Endodermal cell (in vitro differentiated cells): ENCODE measurements at regions not wholly inside any gene's neighbourhood (a gene's known extent, or its start where the extent isn't known, plus 50 kb on each side); places are given as distances from the start of the nearest gene placed in this dataset.

Source experiments
- DNase-seq: peaks from one replicate; pipeline ENCODE4 v3.0.0-alpha.2; 2017
- H3K27ac ChIP-seq: 2 replicates; pipeline ENCODE4 v1.5.1; 2013; ENCODE audit warnings: mild to moderate bottlenecking, low read depth, low read length, moderate library complexity
- H3K27me3 ChIP-seq: 2 replicates; pipeline ENCODE4 v1.6.1; 2013; ENCODE audit warnings: mild to moderate bottlenecking, low read length, moderate library complexity; ENCODE audit not compliant: insufficient read depth, control insufficient read depth, poor library complexity, severe bottlenecking
- H3K36me3 ChIP-seq: 2 replicates; pipeline ENCODE4 v1.7.0; 2013; ENCODE audit warnings: mild to moderate bottlenecking, low read length, moderate library complexity; ENCODE audit not compliant: control insufficient read depth, insufficient read depth
- H3K4me1 ChIP-seq: one replicate; pipeline ENCODE4 v1.7.0; 2013; ENCODE audit warnings: low read length; ENCODE audit not compliant: control insufficient read depth, insufficient read depth
- H3K4me3 ChIP-seq: 2 replicates; pipeline ENCODE4 v1.5.1; 2013; ENCODE audit warnings: mild to moderate bottlenecking, low read length, moderate library complexity
- H3K9ac ChIP-seq: 2 replicates; pipeline ENCODE4 v1.6.1; 2013; ENCODE audit warnings: mild to moderate bottlenecking, low read length, moderate library complexity; ENCODE audit not compliant: poor library complexity, severe bottlenecking; ENCODE audit errors: extremely low read depth
- H3K9me3 ChIP-seq: 2 replicates; pipeline ENCODE4 v1.6.1; 2013; ENCODE audit warnings: mild to moderate bottlenecking, low read length, moderate library complexity; ENCODE audit not compliant: control insufficient read depth
- H3K27ac Mint-ChIP-seq: 2 replicates; pipeline ENCODE4 v1.8.0; 2020; ENCODE audit warnings: mixed read lengths
- H3K27me3 Mint-ChIP-seq: 2 replicates; pipeline ENCODE4 v1.8.0; 2021; ENCODE audit warnings: mild to moderate bottlenecking, mixed read lengths; ENCODE audit not compliant: insufficient read depth
- H3K36me3 Mint-ChIP-seq: 2 replicates; pipeline ENCODE4 v1.8.0; 2020; ENCODE audit warnings: low read depth, mixed read lengths
- H3K4me1 Mint-ChIP-seq: 2 replicates; pipeline ENCODE4 v1.8.0; 2020; ENCODE audit warnings: mixed read lengths
- H3K4me3 Mint-ChIP-seq: 2 replicates; pipeline ENCODE4 v1.8.0; 2020; ENCODE audit warnings: mild to moderate bottlenecking, moderate library complexity, mixed read lengths
- H3K9me3 Mint-ChIP-seq: 2 replicates; pipeline ENCODE4 v1.8.0; 2020; ENCODE audit warnings: mild to moderate bottlenecking, mixed read lengths
- CTCF ChIP-seq: fragments of 200-600 bp; sonication (generic); conservative IDR thresholded peaks from 2 replicates; pipeline ENCODE4 v1.5.0; 2021; ENCODE audit warnings: antibody characterized with exemption, mild to moderate bottlenecking
- WGBS, 2 experiments: methylation state at CpG; one replicate each; pipeline versions ENCODE4 v1.1.5 to v1.1.7; 2013; ENCODE audit warnings: missing lambda C conversion rate in 2 of 2, mixed read lengths in 1 of 2; ENCODE audit not compliant: insufficient coverage in 1 of 2, insufficient read length in 1 of 2; 5-methylcytosine and 5-hydroxymethylcytosine counted together

DNA sequence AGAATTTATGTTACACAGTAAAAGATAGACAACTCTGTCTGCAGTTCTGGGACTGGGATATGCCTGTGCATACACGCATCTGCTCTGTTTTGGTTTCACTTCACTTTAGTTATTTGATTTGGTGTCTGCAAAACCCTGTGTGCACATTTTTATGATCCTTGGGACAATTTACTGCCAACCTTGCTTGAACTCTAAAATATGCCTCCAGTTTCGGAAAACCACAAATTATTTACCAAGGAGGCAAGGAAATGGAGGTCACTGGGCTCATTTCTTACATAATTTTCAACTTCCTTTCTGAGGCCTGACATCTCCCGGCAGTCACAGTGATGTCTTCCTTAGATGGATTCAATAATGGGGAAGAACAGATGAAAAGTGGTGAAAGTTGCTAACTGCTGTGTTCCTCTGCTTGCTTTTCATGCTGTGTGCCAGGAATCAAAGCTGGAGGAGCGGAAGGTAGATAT lies 61.2 kb upstream of the TAF11L2 start:
- peaks cover 6% of the 10 kb centered on the region for H3K27me3 Mint-ChIP-seq
- H3K4me3 ChIP-seq = no peak overlapping the region
- no peak for TF ChIP-seq CTCF
- no peak overlapping the region for H3K27ac Mint-ChIP-seq
- no peak for DNase-seq
- H3K9me3 ChIP-seq = no peaks in the 10 kb centered on the region
- no peaks in the 10 kb centered on the region for H3K9me3 Mint-ChIP-seq
- H3K9ac ChIP-seq = no peak overlapping the region
- H3K27ac ChIP-seq = no peak overlapping the region
- no peaks in the 10 kb centered on the region for H3K36me3 ChIP-seq
- WGBS, 2 experiments = 90 to 100% methylated on average over 3 to 4 of the region's 4 CpGs
- H3K4me1 Mint-ChIP-seq = peaks cover 2% of the 10 kb centered on the region
- H3K36me3 Mint-ChIP-seq = no peaks in the 10 kb centered on the region
- peaks cover 3% of the 10 kb centered on the region for H3K4me1 ChIP-seq
- no peak overlapping the region for H3K4me3 Mint-ChIP-seq
- no peaks in the 10 kb centered on the region for H3K27me3 ChIP-seq

DNA sequence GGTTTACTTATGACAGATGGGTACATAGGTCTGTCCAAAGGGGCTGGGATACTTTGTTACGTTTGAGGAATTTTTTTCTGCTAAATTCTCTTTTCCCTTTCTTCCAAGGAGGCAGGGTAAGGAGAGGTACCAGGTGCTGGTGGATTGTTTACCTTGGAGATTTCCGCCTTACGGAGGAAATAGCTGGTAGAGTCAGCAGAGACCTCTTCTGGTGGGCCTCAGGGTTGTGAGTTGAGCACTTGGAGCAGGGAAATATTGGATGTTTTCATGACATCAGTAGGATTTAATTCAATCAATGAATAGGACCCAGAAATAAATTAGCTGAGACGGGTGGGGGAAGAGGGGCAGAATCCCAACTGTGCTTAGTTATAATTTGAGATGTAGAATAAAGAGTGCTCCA lies 60.0 kb upstream of the TAF11L2 start:
- Histone ChIP-seq H3K27me3 (no peaks in the 10 kb centered on the region), H3K9me3 (no peaks in the 10 kb centered on the region), H3K27ac (no peak overlapping the region), H3K4me1 (no peaks in the 10 kb centered on the region), H3K4me3 (no peak overlapping the region), H3K9ac (no peak overlapping the region), H3K36me3 (no peaks in the 10 kb centered on the region)
- no peak for DNase-seq
- no peak overlapping the region for H3K4me3 Mint-ChIP-seq
- H3K27me3 Mint-ChIP-seq = peaks cover 6% of the 10 kb centered on the region
- H3K9me3 Mint-ChIP-seq = no peaks in the 10 kb centered on the region
- TF ChIP-seq CTCF = peak; percentile 69
- WGBS, 2 experiments = 65 to 100% methylated on average over 1 to 4 of the region's 4 CpGs
- no peaks in the 10 kb centered on the region for H3K36me3 Mint-ChIP-seq
- H3K4me1 Mint-ChIP-seq = peaks cover 2% of the 10 kb centered on the region
- H3K27ac Mint-ChIP-seq = no peak overlapping the region

DNA sequence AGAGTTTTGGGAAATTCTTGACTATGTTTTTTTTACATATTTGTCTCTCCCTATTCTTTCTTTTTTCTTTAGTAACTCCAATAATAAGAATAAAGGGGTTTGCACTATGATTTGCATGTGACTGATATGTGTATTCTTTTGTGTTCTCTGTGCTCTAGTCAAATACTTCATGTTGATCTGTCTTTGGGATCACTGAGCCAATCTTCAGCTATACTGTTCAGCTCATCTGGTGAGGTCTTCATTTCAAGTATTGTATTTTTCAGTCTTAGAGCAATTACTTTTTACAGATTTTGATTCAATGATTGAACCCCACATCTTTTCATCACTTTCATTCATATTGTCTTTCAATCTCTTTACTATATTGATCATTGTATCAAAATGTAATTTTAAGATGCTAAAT lies 58.1 kb upstream of the TAF11L2 start:
- H3K27me3 Mint-ChIP-seq = peaks cover 6% of the 10 kb centered on the region
- Histone ChIP-seq H3K27ac (no peak overlapping the region), H3K36me3 (no peaks in the 10 kb centered on the region), H3K9ac (no peak overlapping the region), H3K27me3 (no peaks in the 10 kb centered on the region), H3K4me3 (no peak overlapping the region), H3K9me3 (no peaks in the 10 kb centered on the region), H3K4me1 (no peaks in the 10 kb centered on the region)
- H3K4me3 Mint-ChIP-seq = no peak overlapping the region
- no peaks in the 10 kb centered on the region for H3K36me3 Mint-ChIP-seq
- DNase-seq = no peak
- TF ChIP-seq CTCF = no peak
- H3K9me3 Mint-ChIP-seq = no peaks in the 10 kb centered on the region
- H3K4me1 Mint-ChIP-seq = peaks cover 2% of the 10 kb centered on the region
- H3K27ac Mint-ChIP-seq = no peak overlapping the region
